PC-3 (cell line): ENCODE measurements at regions not wholly inside any gene's neighbourhood (a gene's known extent, or its start where the extent isn't known, plus 50 kb on each side); places are given as distances from the start of the nearest gene placed in this dataset.

ENCODE experiments used
- ATAC-seq: fragments of 200-7000 bp; cut with Tn5 transposase; 2 replicates; pipeline ENCODE4 v1.9.1; 2020; ENCODE audit warnings: mild to moderate bottlenecking, moderate library complexity
- BruUV-seq: library from RNA; stranded (reverse); fragments of 400-500 nt; replicated peaks from 2 replicates; lab custom pipeline; 2021; lab: Mats Ljungman, UMichigan
- CTCF ChIA-PET: fragments of 300-600 bp; sonication (Branson Sonifier 250); formaldehyde crosslinking; loops from one replicate; lab custom pipeline; 2022; ENCODE audit warnings: antibody characterized with exemption; lab: Charles Lee
- POLR2A ChIA-PET: fragments of 300-600 bp; sonication (Branson Sonifier 250); formaldehyde crosslinking; loops from one replicate; lab custom pipeline; 2022; ENCODE audit warnings: antibody characterized with exemption; ENCODE audit not compliant: unreplicated experiment; lab: Charles Lee
- DNase-seq: peaks from one replicate; pipeline ENCODE4 v3.0.0-alpha.2; 2015
- H2AFZ ChIP-seq: fragments of 300-600 bp; sonication (generic); 2 replicates; pipeline ENCODE4 v1.6.0; 2016; ENCODE audit warnings: antibody characterized with exemption, low read length
- H3F3A ChIP-seq: fragments of 300-600 bp; sonication (generic); one replicate; pipeline ENCODE4 v1.6.0; 2017; ENCODE audit warnings: antibody characterized with exemption, low read length, control low read depth, mild to moderate bottlenecking; ENCODE audit not compliant: unreplicated experiment
- H3K27ac ChIP-seq: fragments of 300-600 bp; sonication (generic); 2 replicates; pipeline ENCODE4 v1.5.1; 2016; ENCODE audit warnings: mild to moderate bottlenecking, low read length
- H3K27me3 ChIP-seq: fragments of 300-600 bp; sonication (generic); 2 replicates; pipeline ENCODE4 v1.6.1; 2016; ENCODE audit warnings: low read length, mixed read lengths
- H3K36me3 ChIP-seq: fragments of 300-600 bp; sonication (generic); 2 replicates; pipeline ENCODE4 v1.6.1; 2016; ENCODE audit warnings: low read depth, mixed run types, low read length, mixed read lengths
- H3K4me1 ChIP-seq: fragments of 300-600 bp; sonication (generic); 2 replicates; pipeline ENCODE4 v1.5.1; 2016; ENCODE audit warnings: low read length; ENCODE audit not compliant: insufficient read depth
- H3K4me2 ChIP-seq: fragments of 300-600 bp; sonication (generic); 2 replicates; pipeline ENCODE4 v1.6.0; 2016; ENCODE audit warnings: low read length
- H3K4me3 ChIP-seq: fragments of 300-600 bp; sonication (generic); 2 replicates; pipeline ENCODE4 v1.5.1; 2016; ENCODE audit warnings: mild to moderate bottlenecking, low read length, mixed read lengths
- H3K79me2 ChIP-seq: fragments of 300-600 bp; sonication (generic); 2 replicates; pipeline ENCODE4 v1.6.1; 2017; ENCODE audit warnings: low read length, mixed read lengths
- H3K9ac ChIP-seq: fragments of 300-600 bp; sonication (generic); 2 replicates; pipeline ENCODE4 v1.6.0; 2016; ENCODE audit warnings: mild to moderate bottlenecking, low read length
- H3K9me2 ChIP-seq: fragments of 300-600 bp; sonication (generic); replicated peaks from 2 replicates; pipeline ENCODE4 v1.6.1; 2016; ENCODE audit warnings: mixed run types, low read length, mixed read lengths
- H3K9me3 ChIP-seq: fragments of 300-600 bp; sonication (generic); 2 replicates; pipeline ENCODE4 v1.6.1; 2016; ENCODE audit warnings: low read length, mixed read lengths
- H4K20me1 ChIP-seq: fragments of 300-600 bp; sonication (generic); 2 replicates; pipeline ENCODE4 v1.6.1; 2016; ENCODE audit warnings: low read length, mixed read lengths
- EZH2 ChIP-seq: fragments of 300-600 bp; sonication (generic); IDR thresholded peaks from one replicate; pipeline ENCODE4 v1.6.1; 2017; ENCODE audit warnings: antibody characterized with exemption, mild to moderate bottlenecking, low read length; ENCODE audit not compliant: unreplicated experiment
- EZH2phosphoT487 ChIP-seq: fragments of 300-600 bp; sonication (generic); IDR thresholded peaks from 2 replicates; pipeline ENCODE4 v1.6.1; 2018; ENCODE audit warnings: mild to moderate bottlenecking, antibody characterized with exemption, low read length, borderline replicate concordance
- intact Hi-C: fragments of 100-400 bp; cut with micrococcal nuclease; formaldehyde crosslinking; loops from 2 replicates; pipeline ENCODE4 v1.9.0; 2023
- TF ChIP-seq, protein P1 (sequence below): fragments of 300-600 bp; sonication (generic); conservative IDR thresholded peaks from 2 replicates; pipeline ENCODE4 v1.5.1; 2017; ENCODE audit warnings: antibody characterized with exemption, low read depth, mild to moderate bottlenecking, low read length

DNA sequence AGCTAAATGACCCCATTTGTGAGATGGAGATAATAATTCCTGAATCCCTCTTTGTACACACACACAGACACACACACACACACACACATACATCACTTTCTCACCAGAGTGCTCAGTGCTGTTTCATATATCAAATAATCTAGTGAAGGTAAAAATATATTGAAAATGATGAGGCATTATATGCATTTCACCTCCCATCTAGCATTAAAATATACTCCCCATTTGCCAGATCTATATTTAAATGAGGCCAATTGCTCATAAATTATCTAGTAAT, 490.7 kb upstream of the FLRT2 start:
- H3K27ac ChIP-seq, result no peak overlapping the region
- no peaks in the 10 kb centered on the region for H4K20me1 ChIP-seq
- H3K9me2 ChIP-seq, result no peaks in the 10 kb centered on the region
- H3K4me1 ChIP-seq, result no peaks in the 10 kb centered on the region
- no peak for TF ChIP-seq EZH2phosphoT487
- TF ChIP-seq, protein P1, sequence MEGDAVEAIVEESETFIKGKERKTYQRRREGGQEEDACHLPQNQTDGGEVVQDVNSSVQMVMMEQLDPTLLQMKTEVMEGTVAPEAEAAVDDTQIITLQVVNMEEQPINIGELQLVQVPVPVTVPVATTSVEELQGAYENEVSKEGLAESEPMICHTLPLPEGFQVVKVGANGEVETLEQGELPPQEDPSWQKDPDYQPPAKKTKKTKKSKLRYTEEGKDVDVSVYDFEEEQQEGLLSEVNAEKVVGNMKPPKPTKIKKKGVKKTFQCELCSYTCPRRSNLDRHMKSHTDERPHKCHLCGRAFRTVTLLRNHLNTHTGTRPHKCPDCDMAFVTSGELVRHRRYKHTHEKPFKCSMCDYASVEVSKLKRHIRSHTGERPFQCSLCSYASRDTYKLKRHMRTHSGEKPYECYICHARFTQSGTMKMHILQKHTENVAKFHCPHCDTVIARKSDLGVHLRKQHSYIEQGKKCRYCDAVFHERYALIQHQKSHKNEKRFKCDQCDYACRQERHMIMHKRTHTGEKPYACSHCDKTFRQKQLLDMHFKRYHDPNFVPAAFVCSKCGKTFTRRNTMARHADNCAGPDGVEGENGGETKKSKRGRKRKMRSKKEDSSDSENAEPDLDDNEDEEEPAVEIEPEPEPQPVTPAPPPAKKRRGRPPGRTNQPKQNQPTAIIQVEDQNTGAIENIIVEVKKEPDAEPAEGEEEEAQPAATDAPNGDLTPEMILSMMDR, result no peak
- TF ChIP-seq EZH2, result no peak
- CTCF ChIA-PET, result no interaction called here
- intact Hi-C loops, result no loop called here
- DNase-seq, result no peak
- BruUV-seq, result no TSS peak
- no peaks in the 10 kb centered on the region for H3K36me3 ChIP-seq
- H3K27me3 ChIP-seq, result no peaks in the 10 kb centered on the region
- no peaks in the 10 kb centered on the region for H3F3A ChIP-seq
- POLR2A ChIA-PET, result no interaction called here
- peaks cover 12% of the 10 kb centered on the region; the same call in 1 of the 2 replicates for H3K9me3 ChIP-seq
- ATAC-seq, result no peak
- no peak overlapping the region for H3K4me3 ChIP-seq
- H3K79me2 ChIP-seq, result no peaks in the 10 kb centered on the region
- H2AFZ ChIP-seq, result no peak overlapping the region
- H3K4me2 ChIP-seq, result no peak overlapping the region
- H3K9ac ChIP-seq, result no peak overlapping the region

DNA sequence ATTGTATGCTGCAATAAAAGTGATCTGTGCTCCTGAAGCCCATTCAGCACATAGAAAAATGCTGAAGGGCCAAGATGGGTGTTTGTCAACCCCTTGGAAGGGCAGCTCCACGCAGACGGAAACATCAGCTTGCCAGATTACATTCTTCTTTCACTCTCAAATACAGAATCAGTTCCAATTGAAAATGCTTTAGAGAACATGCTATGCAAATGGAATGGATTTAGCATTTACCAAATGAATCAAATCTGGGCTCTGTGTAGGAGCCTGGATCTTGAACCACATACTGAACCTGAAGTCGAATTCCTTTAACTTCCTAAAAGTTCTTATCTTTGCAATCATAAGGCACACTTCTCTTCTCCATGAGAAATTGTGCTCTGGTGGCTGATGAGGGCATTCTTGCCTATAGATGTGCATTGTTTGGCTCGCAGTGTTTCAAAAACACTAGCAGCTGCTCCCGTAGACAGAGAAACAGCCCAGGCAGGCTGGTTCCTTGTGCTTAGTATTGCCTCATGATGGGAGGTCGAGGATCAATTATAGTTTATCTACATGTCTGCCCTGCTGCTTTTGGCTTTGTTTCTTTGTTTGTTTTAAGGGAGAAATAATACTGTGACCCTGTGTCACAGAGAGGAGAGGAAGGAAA, 489.8 kb upstream of the FLRT2 start:
- TF ChIP-seq, protein P1, result no peak
- TF ChIP-seq EZH2, result no peak
- TF ChIP-seq EZH2phosphoT487, result no peak
- Histone ChIP-seq H3K36me3 (no peaks in the 10 kb centered on the region), H3K9me2 (no peaks in the 10 kb centered on the region), H3F3A (no peaks in the 10 kb centered on the region), H3K4me1 (no peaks in the 10 kb centered on the region), H3K27me3 (no peaks in the 10 kb centered on the region), H3K4me3 (no peak overlapping the region), H3K79me2 (no peaks in the 10 kb centered on the region), H4K20me1 (no peaks in the 10 kb centered on the region), H3K9me3 (peaks cover 12% of the 10 kb centered on the region; the same call in 1 of the 2 replicates), H3K4me2 (no peak overlapping the region), H2AFZ (no peak overlapping the region), H3K27ac (no peak overlapping the region), H3K9ac (no peak overlapping the region)
- DNase-seq (no peak), ATAC-seq (no peak)
- no TSS peak for BruUV-seq
- CTCF ChIA-PET, result no interaction called here
- intact Hi-C loops, result no loop called here
- POLR2A ChIA-PET, result no interaction called here

DNA sequence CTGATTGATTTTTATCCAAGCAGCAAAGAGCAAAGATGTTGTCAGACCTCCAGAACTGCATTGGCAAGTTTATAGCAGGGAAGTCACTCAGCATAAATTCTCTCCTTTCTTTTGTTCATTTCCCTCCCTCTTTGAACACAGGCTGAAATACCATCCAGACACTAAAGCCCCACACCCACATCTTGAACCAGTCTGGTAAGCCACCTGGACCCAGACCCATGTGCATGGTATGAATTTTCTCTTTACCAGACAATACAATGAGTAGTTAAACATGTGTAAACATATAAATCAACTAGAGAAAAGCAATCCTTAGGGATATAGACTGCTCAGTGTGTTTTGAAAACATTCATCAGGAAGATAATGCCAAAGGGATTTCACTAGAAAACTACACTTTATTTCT, 488.3 kb upstream of the FLRT2 start:
- Histone ChIP-seq H3K4me2 (no peak overlapping the region), H3K79me2 (no peaks in the 10 kb centered on the region), H3K27ac (no peak overlapping the region), H3F3A (no peaks in the 10 kb centered on the region), H3K4me3 (no peak overlapping the region), H3K4me1 (no peaks in the 10 kb centered on the region), H3K27me3 (no peaks in the 10 kb centered on the region), H3K9me2 (no peaks in the 10 kb centered on the region), H3K36me3 (no peaks in the 10 kb centered on the region), H2AFZ (no peak overlapping the region), H3K9ac (no peak overlapping the region), H4K20me1 (no peaks in the 10 kb centered on the region), H3K9me3 (peaks cover 12% of the 10 kb centered on the region; the same call in 1 of the 2 replicates)
- ChIA-PET CTCF (no interaction called here), POLR2A (no interaction called here)
- intact Hi-C loops, result no loop called here
- TF ChIP-seq EZH2 (no peak), EZH2phosphoT487 (no peak)
- TF ChIP-seq, protein P1, result no peak
- DNase-seq (no peak), ATAC-seq (no peak)
- no TSS peak for BruUV-seq
